HepG2 (cell line): ENCODE measurements at regions not wholly inside any gene's neighbourhood (a gene's known extent, or its start where the extent isn't known, plus 50 kb on each side); places are given as distances from the start of the nearest gene placed in this dataset.

Experiments used
- ATAC-seq: fragments of 200-7000 bp; cut with Tn5 transposase; 3 replicates; pipeline ENCODE4 v1.9.1; 2020; ENCODE audit warnings: mild to moderate bottlenecking, moderate library complexity
- BruUV-seq: library from RNA; stranded (reverse); fragments of 400-500 nt; replicated peaks from 2 replicates; lab custom pipeline; 2021; lab: Mats Ljungman, UMichigan
- CTCF ChIA-PET: fragments of 300-600 bp; formaldehyde crosslinking; extraction: SDS; loops from one replicate; lab custom pipeline; 2021; ENCODE audit warnings: low total read pairs, inconsistent platforms, low intra/inter-chr PET ratio; lab: Yijun Ruan, JAX
- POLR2A ChIA-PET: fragments of 350-600 bp; sonication (Branson Sonifier 250); formaldehyde crosslinking; loops from one replicate; lab custom pipeline; 2020; ENCODE audit warnings: antibody characterized with exemption, inconsistent platforms; lab: Yijun Ruan, JAX
- DNase-seq: peaks from one replicate; pipeline ENCODE4 v3.0.0-alpha.2; 2015; ENCODE audit warnings: low spot score
- FAIRE-seq: peaks from 3 replicates; lab custom pipeline; 2011; peaks lifted over from hg19 to GRCh38; lab: Jason Lieb, UNC
- H2AFZ ChIP-seq: one replicate; pipeline ENCODE4 v1.6.1; 2011; ENCODE audit warnings: low read length, inconsistent platforms
- H3K27ac ChIP-seq: fragments of 300-600 bp; 3 replicates; pipeline ENCODE4 v1.8.0; 2011; ENCODE audit warnings: mixed run types, mild to moderate bottlenecking, mixed read lengths, low read length, inconsistent platforms; ENCODE audit not compliant: insufficient read depth; ENCODE audit errors: extremely low read length
- H3K27me3 ChIP-seq, 2 experiments: fragments of 200-600 bp in 1 of 2; 2 replicates in 1 of 2; 3 replicates in 1 of 2; pipeline versions ENCODE4 v1.6.0 to v1.8.0; 2011; ENCODE audit warnings: low read length in 2 of 2, mild to moderate bottlenecking in 2 of 2, moderate library complexity in 2 of 2, inconsistent platforms in 1 of 2; ENCODE audit not compliant: insufficient read depth in 2 of 2, control insufficient read depth in 1 of 2
- H3K36me3 ChIP-seq, 2 experiments: fragments of 200-600 bp in 1 of 2; replicated peaks in 1 of 2; 2 replicates in 1 of 2; 3 replicates in 1 of 2; pipeline versions ENCODE4 v1.5.1 to v1.8.0; 2011; ENCODE audit warnings: low read length in 2 of 2, inconsistent platforms in 1 of 2; ENCODE audit not compliant: insufficient read depth in 2 of 2, control insufficient read depth in 1 of 2
- H3K4me1 ChIP-seq: 2 replicates; pipeline ENCODE4 v1.5.1; 2012; ENCODE audit warnings: low read length, inconsistent platforms; ENCODE audit not compliant: insufficient read depth
- H3K4me2 ChIP-seq: 2 replicates; pipeline ENCODE4 v1.6.0; 2011; ENCODE audit warnings: low read depth, low read length, inconsistent platforms
- H3K4me3 ChIP-seq, 3 experiments: fragments of 200-600 bp in 1 of 3; sonication (generic), shearing (Covaris generic) in 1 of 3; replicated peaks in 1 of 3; 2 replicates each; pipeline ENCODE4 v1.5.1; 2011 to 2016; ENCODE audit warnings: low read length in 3 of 3, inconsistent platforms in 2 of 3, low read depth in 2 of 3, mild to moderate bottlenecking in 2 of 3, control low read depth in 1 of 3, mixed read lengths in 1 of 3; ENCODE audit not compliant: insufficient read depth in 1 of 3
- H3K79me2 ChIP-seq: one replicate; pipeline ENCODE4 v1.6.1; 2011; ENCODE audit warnings: low read length, inconsistent platforms; ENCODE audit not compliant: insufficient read depth
- H3K9ac ChIP-seq: 2 replicates; pipeline ENCODE4 v1.6.0; 2011; ENCODE audit warnings: mild to moderate bottlenecking, low read depth, low read length, inconsistent platforms; ENCODE audit not compliant: insufficient read depth
- H3K9me3 ChIP-seq: 2 replicates; pipeline ENCODE4 v1.5.1; 2012; ENCODE audit warnings: mild to moderate bottlenecking, low read length
- H4K20me1 ChIP-seq: 2 replicates; pipeline ENCODE4 v1.6.0; 2011; ENCODE audit warnings: inconsistent platforms, mild to moderate bottlenecking, low read length, moderate library complexity; ENCODE audit not compliant: insufficient read depth
- IRF9 ChIP-seq: sonication (generic); formaldehyde crosslinking; IDR thresholded peaks from 2 replicates; pipeline ENCODE4 v1.8.0; 2022; ENCODE audit warnings: missing genetic modification reagents, mild to moderate bottlenecking, borderline replicate concordance
- LBX2 ChIP-seq: sonication (generic); formaldehyde crosslinking; IDR thresholded peaks from 2 replicates; pipeline ENCODE4 v1.5.0; 2020; ENCODE audit warnings: missing genetic modification reagents, mild to moderate bottlenecking, borderline replicate concordance
- NFKB2 ChIP-seq: sonication (generic); formaldehyde crosslinking; IDR thresholded peaks from 2 replicates; pipeline ENCODE4 v1.4.0; 2020; ENCODE audit warnings: missing genetic modification reagents, borderline replicate concordance
- RXRA ChIP-seq: sonication (generic); formaldehyde crosslinking; IDR thresholded peaks from 2 replicates; pipeline ENCODE4 v1.5.1; 2020; ENCODE audit warnings: missing genetic modification reagents
- SKI ChIP-seq: fragments of 450-650 bp; IDR thresholded peaks from one replicate; pipeline ENCODE4 v1.6.1; 2018; ENCODE audit warnings: mild to moderate bottlenecking; ENCODE audit not compliant: partially characterized antibody
- SNAI1 ChIP-seq: sonication (generic); formaldehyde crosslinking; IDR thresholded peaks from 2 replicates; pipeline ENCODE4 v1.5.0; 2020; ENCODE audit warnings: mild to moderate bottlenecking, missing genetic modification reagents, borderline replicate concordance
- ZNF230 ChIP-seq: sonication (generic); formaldehyde crosslinking; IDR thresholded peaks from 2 replicates; pipeline ENCODE4 v1.4.0; 2020; ENCODE audit warnings: mild to moderate bottlenecking, missing genetic modification reagents
- ZNF234 ChIP-seq: sonication (generic); formaldehyde crosslinking; conservative IDR thresholded peaks from 2 replicates; pipeline ENCODE4 v1.5.1; 2020; ENCODE audit warnings: mild to moderate bottlenecking, missing genetic modification reagents
- ZNF318 ChIP-seq: sonication (generic); formaldehyde crosslinking; IDR thresholded peaks from 2 replicates; pipeline ENCODE4 v1.4.0; 2020; ENCODE audit warnings: mild to moderate bottlenecking, missing genetic modification reagents
- ZNF546 ChIP-seq: sonication (generic); formaldehyde crosslinking; conservative IDR thresholded peaks from 2 replicates; pipeline ENCODE4 v1.8.1; 2023; ENCODE audit warnings: mild to moderate bottlenecking, missing genetic modification reagents
- ZNF781 ChIP-seq: sonication (generic); formaldehyde crosslinking; IDR thresholded peaks from 2 replicates; pipeline ENCODE4 v1.5.1; 2020; ENCODE audit warnings: borderline replicate concordance, mild to moderate bottlenecking, missing genetic modification reagents; ENCODE audit errors: not compliant biosample characterization
- ZSCAN30 ChIP-seq: sonication (generic); formaldehyde crosslinking; IDR thresholded peaks from 2 replicates; pipeline ENCODE4 v1.5.0; 2020; ENCODE audit warnings: mild to moderate bottlenecking, missing genetic modification reagents
- WGBS: methylation state at CpG from one replicate; pipeline ENCODE4 v1.1.6; 2017; ENCODE audit warnings: low lambda C conversion rate; 5-methylcytosine and 5-hydroxymethylcytosine counted together
- in situ Hi-C: cut with HindIII; loops from 2 replicates; pipeline ENCODE4 v1.10.0; 2017; ENCODE audit warnings: low pct_unique_long_range_greater_than_20kb; ENCODE audit not compliant: extremely low pct_ligation_motif_present
- intact Hi-C: fragments of 100-400 bp; cut with micrococcal nuclease; formaldehyde crosslinking; loops from one replicate; pipeline ENCODE4 v1.10.0; 2022; ENCODE audit not compliant: unreplicated experiment
- TF ChIP-seq, protein P1 (sequence below): IDR thresholded peaks from 2 replicates; pipeline ENCODE4 v1.6.1; 2016; ENCODE audit warnings: missing genetic modification reagents, missing compliant biosample characterization

DNA sequence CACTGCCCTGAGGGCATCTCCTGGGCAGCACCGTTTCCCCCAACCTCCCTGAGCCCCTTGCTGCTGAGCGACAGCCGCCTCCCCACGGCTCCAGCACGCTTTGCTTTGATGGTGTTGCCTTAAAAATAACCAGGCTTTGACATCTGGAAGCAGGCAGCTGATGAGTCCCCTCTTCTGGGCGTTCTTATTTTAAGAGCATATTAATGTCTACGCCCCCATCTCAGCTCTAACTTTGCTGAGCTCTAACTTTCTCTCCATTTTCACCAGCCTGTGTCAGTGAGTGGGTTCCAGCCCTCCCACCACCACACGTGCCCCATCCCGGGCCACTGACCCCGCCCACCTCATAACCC, 70.2 kb downstream of the ADRA2C start:
- peak; percentile 52 for ATAC-seq
- Histone ChIP-seq H4K20me1 (no peaks in the 10 kb centered on the region), H3K9me3 (no peaks in the 10 kb centered on the region), H3K4me3 (peak overlapping the region in 2 of 3 experiments; percentile 28 to 36; a peak in 2 of 6 replicates), H2AFZ (no peak overlapping the region), H3K9ac (peak overlapping the region; percentile 81), H3K4me2 (peak overlapping the region; percentile 58), H3K4me1 (peaks cover 85% of the 10 kb centered on the region), H3K27ac (peak overlapping the region; percentile 95), H3K79me2 (no peaks in the 10 kb centered on the region), H3K27me3 (no peaks in the 10 kb centered on the region), H3K36me3 (no peaks in the 10 kb centered on the region)
- in situ Hi-C loops = loop anchor here (5.0 kb wide), 1 partner anchor 54 kb away; no protein-coding TSS in a partner anchor
- CTCF ChIA-PET = no interaction called here
- POLR2A ChIA-PET = interaction anchor here (0.7 to 4.8 kb wide), 18 partner anchors 9 to 482 kb away, joined by 3 to 78 read pairs (median 4); no protein-coding TSS in a partner anchor
- intact Hi-C loops = loop anchor here (2.0 kb wide), 2 partner anchors 14 to 56 kb away; no protein-coding TSS in a partner anchor
- BruUV-seq = no TSS peak
- FAIRE-seq = no peak
- DNase-seq = no peak
- WGBS = 30% methylated on average over 7 of the region's 10 CpGs
- TF ChIP-seq IRF9 (CRISPR knock-in tag) = no peak
- TF ChIP-seq, protein P1, sequence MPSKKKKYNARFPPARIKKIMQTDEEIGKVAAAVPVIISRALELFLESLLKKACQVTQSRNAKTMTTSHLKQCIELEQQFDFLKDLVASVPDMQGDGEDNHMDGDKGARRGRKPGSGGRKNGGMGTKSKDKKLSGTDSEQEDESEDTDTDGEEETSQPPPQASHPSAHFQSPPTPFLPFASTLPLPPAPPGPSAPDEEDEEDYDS (CRISPR knock-in tag) = 0 out of 2 replicates have a peak, but pooled peaks have one; percentile 65
- no peak for TF ChIP-seq ZNF546 (CRISPR knock-in tag)
- TF ChIP-seq ZNF234 (CRISPR knock-in tag) = no peak
- TF ChIP-seq LBX2 (CRISPR knock-in tag) = no peak
- TF ChIP-seq ZNF781 = peak; percentile 7
- no peak for TF ChIP-seq ZSCAN30 (CRISPR knock-in tag)
- TF ChIP-seq RXRA (CRISPR knock-in tag) = no peak
- 0 out of 2 replicates have a peak, but pooled peaks have one; percentile 15 for TF ChIP-seq SNAI1 (CRISPR knock-in tag)
- TF ChIP-seq ZNF318 = no peak
- TF ChIP-seq ZNF230 (CRISPR knock-in tag) = no peak
- no peak for TF ChIP-seq SKI
- TF ChIP-seq NFKB2 (CRISPR knock-in tag) = 0 out of 2 replicates have a peak, but pooled peaks have one; percentile 34
